GM19351 (cell line): ENCODE measurements at regions not wholly inside any gene's neighbourhood (a gene's known extent, or its start where the extent isn't known, plus 50 kb on each side); places are given as distances from the start of the nearest gene placed in this dataset.

ENCODE experiments used
- ATAC-seq: cut with Tn5 transposase; IDR thresholded peaks from one replicate; pipeline ENCODE4 v1.9.1; 2021; ENCODE audit warnings: mild to moderate bottlenecking, moderate library complexity; ENCODE audit not compliant: unreplicated experiment

- ATAC-seq: peak; percentile 48
Measured at GRCh38 chr9:18208166-18209059, 265.5 kb upstream of the ADAMTSL1 start.

DNA sequence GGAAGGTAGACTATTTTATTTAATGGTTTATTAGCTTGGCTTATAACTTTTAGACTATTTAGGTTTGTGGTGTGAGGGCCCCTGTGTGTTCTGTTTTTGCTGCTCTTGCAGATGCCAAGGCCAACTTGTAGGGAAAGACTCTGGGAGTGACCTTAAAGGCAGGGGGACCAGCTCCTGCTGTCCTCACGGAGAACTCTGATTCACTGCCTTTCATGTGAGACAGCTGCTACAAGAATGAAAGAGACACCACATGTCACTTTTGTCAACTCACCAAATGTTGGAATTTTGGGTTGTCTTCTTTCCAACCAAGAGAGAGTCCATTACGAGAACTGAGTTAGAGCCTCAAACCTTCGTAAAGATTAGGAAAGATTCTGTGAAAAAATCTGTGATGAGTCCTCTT lies 258.3 kb upstream of the ADAMTSL1 start:
- no peak for ATAC-seq

- ATAC-seq: no peak
Measured at GRCh38 chr9:18216376-18216775, 257.6 kb upstream of the ADAMTSL1 start.

DNA sequence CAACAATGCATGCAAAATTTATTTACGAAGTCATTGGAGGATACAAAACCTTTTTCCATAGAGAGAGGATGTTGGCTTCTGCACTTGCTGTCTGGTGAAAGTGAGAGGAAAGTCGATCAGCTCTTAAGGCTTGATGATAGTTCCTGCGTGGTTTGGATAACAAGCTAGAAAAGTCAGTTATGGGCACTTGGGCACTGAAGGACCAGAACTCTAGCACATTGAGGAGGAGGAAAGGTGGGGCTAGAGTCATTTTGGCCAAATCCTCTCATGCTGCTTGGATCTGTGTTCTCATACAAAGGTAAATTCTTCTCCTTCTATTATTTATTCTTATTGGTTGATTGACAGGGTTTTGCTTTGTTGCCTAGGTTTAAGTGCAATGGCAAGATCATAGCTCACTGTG lies 245.9 kb upstream of the ADAMTSL1 start:
- ATAC-seq: no peak

DNA sequence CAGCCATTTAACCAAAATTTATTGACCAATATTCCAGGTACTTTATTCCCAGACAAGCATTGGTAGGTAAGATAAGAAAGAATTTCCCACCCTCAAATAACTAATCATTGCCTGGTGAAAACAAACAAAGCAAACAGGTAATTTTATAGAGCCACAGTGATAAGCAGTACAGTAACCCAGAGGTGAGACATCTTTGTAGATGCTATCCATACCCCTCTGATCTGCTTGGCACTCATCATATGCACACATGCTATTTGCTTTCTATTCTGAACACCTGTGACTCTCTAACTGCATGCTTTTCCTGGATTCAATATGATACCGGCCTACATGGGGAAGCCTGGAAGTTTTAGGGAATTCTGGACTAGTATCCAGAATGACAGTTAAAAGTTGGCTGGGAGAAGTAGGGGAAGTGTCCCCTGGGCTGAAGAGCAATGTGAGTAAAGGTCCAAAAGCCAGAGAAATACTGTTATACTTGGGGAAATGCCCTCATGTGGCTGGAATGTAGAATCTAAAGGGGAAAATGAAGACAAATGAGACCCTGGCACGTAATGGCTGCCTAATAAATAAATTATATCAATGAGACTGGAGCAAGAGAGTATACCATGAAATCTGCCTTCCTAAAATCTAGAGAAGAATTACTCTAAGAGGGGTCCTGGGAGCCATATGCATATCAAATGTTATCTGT lies 243.8 kb upstream of the ADAMTSL1 start:
- ATAC-seq: no peak

GRCh38 chr9:18233311-18233710 lies 240.6 kb upstream of the ADAMTSL1 start:
- no peak for ATAC-seq

DNA sequence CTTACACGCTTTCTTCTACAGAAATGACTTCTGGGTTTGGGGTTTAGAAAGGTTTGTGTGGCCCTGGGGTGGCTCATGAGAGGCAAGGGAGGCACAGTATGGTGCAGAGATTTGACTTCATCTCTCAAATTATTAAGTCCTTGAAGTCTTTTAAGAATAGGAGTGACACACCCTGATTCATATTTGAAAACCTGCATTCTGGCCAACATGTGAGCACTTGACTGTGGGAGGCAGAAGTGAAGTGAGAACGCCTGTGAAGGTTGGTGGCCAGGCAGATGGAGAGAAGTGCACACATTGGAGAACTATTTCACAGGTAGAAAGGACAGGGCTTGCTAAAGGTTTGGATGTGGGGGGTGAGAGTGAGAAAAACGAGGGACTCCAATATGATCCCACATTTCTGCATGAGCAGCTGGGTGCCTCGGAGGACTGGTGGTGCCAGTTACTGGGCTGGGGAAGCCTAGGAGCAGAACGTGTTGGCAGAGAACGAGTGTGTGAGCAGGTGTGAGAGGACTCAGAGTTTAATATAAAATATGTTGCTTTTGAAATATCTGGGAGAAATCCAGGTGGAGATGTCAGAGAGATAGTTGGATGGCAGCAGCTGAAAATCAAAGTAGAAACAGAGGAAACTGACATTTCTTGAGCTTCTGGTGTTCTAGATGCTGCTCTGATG lies 240.0 kb upstream of the ADAMTSL1 start:
- ATAC-seq: no peak

DNA sequence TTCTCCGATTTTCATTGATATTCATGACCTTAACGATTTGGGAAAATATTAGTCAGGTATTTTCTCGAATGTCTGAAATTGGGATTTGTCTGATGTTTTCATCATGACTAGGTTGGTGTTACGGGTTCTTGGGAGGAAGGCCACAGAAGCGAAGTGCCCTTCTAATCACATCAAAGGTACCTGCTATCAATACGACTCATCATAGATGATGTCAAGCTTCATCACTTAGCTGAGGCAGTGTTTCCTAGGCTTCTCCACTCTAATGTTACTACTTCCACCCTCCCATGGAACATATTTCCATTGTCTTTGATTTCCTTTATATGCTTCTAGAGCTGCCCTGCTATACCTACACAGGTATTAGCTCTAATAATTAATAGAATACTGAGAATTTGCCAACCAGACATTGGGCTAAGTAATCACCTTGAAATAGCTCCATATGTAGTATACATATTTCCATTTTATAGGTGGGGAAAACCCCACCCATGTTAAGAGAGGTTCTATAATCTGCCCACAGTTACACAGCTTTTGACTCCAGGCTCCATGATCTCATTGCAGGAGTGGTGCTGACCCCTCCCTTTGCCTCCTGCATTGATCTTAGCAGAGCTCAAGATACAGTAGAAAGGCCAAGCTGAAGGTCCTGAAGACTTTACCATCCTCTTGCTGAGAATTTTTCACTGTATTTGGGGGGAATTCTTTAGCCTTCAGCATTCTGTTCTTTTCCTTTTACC lies 238.6 kb upstream of the ADAMTSL1 start:
- no peak for ATAC-seq

- ATAC-seq: no peak
Measured at GRCh38 chr9:18236336-18236735, 237.6 kb upstream of the ADAMTSL1 start.

GRCh38 chr9:18237776-18238175 lies 236.2 kb upstream of the ADAMTSL1 start:
- ATAC-seq: no peak

DNA sequence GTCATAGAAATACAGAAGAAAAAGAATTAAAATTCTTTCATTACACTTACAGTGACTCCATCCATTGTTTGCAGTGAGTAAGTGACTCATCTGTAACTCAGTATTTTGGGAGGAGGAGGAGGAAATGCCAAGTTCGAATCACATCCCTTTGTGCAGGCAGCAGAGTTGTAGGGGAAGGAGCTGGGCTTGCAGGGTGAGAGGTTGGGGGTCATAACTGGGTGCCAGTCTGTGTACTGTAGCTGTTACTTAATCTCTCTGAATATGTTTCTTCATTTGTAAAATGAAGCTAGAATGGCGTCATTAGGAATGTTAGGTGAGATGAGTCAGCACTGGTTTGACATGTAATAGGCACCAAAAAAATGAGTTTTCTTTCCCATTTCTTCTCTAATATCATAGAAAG lies 235.7 kb upstream of the ADAMTSL1 start:
- ATAC-seq: no peak

DNA sequence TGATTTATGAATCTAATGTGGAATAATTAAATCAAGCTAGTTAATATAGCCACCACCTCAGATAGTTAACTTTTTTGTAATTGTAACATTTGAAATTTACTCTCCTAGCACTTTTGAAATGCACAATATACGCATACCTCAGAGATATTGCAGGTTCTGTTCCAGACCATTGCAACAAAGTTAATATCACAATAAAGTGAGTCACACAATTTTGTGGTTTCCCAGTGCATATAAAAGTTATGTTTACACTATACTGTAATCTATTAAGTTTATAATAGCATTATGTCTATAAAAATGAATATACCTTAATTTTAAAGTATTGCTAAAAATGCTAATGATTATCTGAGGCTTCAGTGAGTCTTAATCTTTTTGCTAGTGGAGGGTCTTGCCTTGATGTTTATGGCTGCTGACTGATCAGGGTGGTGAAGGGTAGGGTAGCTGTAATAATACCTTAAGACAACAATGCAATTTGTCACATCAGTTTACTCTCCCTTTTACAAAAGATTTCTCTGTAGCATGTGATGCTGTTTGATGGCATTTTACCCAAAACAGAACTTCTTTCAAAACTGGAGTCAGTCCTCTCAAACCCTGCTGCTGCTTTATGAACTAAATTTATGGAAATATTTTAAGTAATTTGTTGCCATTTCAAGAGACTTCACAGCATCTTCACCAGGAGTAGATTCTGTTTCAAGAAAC lies 235.1 kb upstream of the ADAMTSL1 start:
- ATAC-seq: no peak

DNA sequence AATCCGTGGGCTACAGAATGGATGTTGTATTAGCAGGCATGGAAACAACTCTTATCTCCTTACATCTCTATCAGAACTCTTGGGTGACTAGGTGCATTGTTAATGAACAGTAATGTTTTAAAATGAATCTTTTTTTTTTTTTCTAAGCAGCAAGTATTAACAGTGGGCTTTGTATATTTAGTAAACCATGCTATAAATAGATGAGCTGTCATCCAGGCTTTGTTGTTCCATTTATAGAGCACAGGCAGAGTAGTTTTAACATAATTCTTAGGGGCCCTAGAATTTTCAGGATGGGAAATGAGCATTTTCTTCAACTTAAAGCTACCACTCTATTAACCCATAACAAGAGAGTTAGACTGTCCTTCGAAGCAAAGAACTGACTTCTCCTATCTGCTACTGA lies 233.7 kb upstream of the ADAMTSL1 start:
- no peak for ATAC-seq

DNA sequence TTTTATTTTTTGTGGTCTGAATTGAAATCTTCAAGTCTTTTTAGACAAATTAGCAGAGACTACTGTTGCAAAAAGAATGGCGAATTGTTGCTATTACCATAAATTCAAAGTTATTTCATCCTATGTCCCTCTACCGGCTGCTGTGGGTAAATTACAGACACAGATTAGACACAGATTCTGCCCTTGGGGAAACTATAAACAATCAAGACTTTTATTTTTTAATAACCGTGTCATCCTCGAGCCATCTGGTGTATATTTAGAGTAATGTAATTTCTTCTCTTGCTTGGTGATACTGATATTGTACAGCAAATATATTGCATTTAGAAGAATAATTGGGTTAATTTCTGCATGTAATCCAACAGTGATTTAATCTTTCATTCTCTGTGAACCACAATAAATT lies 228.0 kb upstream of the ADAMTSL1 start:
- ATAC-seq: no peak

DNA sequence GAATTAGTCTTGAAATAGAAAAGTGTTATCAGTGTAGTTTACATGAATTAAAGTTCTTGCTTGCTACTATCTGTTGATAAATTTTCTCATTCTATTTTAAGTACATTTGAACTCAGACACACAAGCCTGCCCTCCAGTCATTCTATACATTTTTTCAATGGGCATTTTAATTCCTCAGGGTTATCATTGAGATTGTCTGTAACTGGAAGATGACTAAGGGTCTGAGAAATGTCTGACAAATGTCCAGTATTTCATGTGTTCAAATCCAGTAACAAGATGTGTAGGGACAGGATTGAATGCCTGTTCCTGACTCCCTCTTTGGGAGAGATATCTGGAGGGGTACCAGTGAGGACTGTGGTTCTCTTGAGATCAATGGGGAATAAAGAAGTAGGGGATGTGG lies 223.9 kb upstream of the ADAMTSL1 start:
- no peak for ATAC-seq

- no peak for ATAC-seq
Measured at GRCh38 chr9:18253950-18254349, 220.0 kb upstream of the ADAMTSL1 start.

GRCh38 chr9:18255158-18255629 lies 218.8 kb upstream of the ADAMTSL1 start:
- peak; percentile 96 for ATAC-seq

DNA sequence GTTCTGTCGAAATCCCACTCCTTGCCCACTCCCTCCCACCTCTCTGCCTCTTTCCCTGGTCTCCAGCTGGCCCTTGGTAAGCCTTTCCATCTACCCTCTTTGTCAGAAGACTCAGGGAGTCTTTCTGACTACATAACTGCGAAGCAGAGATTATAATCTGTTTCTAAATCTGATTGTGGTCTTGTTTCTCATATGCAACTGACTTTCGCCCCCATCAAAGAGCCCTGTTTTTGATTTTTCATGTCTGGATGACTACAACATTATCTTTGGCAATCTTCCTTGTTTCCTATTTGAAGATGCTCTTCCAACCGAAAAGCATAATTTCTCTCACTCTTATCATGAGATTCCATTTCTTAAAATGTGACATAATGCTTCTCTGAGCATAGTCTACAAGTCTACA lies 218.2 kb upstream of the ADAMTSL1 start:
- no peak for ATAC-seq

DNA sequence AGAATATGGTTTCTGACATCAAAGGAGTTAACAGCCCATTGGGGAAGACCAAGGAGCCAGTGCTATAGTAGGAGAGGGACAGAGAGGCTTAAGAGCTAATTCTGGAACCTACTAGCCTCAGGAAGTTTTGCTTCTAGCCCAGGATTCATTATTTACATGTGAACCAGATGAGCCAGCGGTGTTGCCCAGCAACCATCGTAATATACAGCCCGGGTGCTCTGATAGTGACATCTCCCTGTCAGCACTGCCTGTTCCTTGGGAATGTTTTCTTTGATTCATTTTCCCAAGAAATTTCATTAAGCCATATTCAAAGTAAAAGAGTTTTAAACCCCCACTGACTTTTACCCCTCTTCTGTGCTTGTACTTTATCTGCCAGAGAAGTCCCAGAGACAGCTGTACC lies 217.4 kb upstream of the ADAMTSL1 start:
- ATAC-seq: no peak

DNA sequence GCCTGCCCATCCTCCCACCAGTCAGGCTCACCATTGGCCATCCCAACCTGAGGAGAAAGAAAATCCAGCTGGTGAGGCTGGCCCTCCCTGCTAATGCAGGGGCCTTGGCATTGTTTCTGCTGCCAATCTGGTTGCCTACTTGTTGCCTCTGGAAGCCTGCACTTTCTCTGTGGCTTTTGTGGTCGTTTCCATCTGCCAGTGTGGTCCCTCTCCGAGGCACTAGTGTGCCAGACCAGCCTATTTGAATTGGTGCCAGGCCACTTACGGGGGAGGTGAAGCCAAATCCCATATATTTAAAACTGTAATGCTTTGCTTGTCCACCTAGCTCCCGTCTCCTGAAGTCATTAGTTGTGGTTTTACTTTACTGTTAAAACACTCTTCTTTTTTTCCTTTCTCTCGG lies 213.4 kb upstream of the ADAMTSL1 start:
- ATAC-seq: no peak
